Body of pancreas (tissue), 4 donors: ENCODE measurements at regions not wholly inside any gene's neighbourhood (a gene's known extent, or its start where the extent isn't known, plus 50 kb on each side); places are given as distances from the start of the nearest gene placed in this dataset.

ENCODE experiments used
- POLR2A ChIP-seq, 3 donors: fragments of 450-650 bp; IDR thresholded peaks; one replicate each; pipeline ENCODE4 v1.6.1; 2016; ENCODE audit warnings: antibody characterized with exemption in 3 of 3, mild to moderate bottlenecking in 2 of 3
- TF ChIP-seq, protein P1 (sequence below), 7 experiments: fragments of 450-650 bp in 4 of 7; fragments of 200-600 bp in 3 of 7; sonication (generic) in 3 of 7; IDR thresholded peaks; one replicate each; pipeline ENCODE4 v1.5.1; 2016 to 2019; ENCODE audit warnings: antibody characterized with exemption in 7 of 7

DNA sequence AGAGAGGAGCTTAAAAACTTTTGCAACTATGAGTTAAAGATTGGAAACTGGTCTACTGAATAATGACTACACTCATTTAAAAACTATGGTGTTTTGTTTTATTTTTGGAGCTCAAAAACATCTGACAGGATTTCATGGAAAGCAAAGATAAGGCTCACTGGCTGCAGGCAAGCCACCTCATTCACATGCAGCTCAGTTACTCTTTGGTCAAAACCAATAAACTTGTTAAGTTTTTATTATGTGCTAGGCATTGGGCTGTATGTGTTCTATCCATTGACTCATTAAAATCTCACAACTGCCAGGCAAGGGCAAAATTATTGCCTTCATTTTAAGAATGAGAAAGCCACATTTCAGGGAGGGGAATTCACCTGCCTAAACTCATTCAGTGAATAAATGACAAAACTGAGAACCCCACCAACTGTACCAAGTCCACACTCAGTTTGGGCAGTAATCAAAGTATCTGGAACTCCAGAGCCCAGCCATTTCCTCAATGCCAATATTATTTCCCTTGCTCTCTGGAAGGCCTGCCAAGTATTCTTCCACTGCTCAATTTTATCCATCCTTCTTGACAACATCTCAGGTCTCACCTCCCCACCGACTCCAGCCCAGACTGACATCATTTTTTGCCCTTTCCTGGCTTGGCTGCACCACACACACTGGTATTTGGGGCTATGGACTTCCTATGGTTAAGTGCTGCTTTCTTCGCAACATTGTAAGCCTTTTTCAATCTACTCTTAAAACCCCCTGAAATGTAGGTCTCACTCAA, 401.1 kb upstream of the NFIA start:
- no peak for TF ChIP-seq POLR2A (IDR thresholded peaks at IDR 0.05)
- TF ChIP-seq, protein P1, sequence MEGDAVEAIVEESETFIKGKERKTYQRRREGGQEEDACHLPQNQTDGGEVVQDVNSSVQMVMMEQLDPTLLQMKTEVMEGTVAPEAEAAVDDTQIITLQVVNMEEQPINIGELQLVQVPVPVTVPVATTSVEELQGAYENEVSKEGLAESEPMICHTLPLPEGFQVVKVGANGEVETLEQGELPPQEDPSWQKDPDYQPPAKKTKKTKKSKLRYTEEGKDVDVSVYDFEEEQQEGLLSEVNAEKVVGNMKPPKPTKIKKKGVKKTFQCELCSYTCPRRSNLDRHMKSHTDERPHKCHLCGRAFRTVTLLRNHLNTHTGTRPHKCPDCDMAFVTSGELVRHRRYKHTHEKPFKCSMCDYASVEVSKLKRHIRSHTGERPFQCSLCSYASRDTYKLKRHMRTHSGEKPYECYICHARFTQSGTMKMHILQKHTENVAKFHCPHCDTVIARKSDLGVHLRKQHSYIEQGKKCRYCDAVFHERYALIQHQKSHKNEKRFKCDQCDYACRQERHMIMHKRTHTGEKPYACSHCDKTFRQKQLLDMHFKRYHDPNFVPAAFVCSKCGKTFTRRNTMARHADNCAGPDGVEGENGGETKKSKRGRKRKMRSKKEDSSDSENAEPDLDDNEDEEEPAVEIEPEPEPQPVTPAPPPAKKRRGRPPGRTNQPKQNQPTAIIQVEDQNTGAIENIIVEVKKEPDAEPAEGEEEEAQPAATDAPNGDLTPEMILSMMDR (IDR thresholded peaks at IDR 0.05): no peak
